HepG2 (cell line): ENCODE measurements at regions not wholly inside any gene's neighbourhood (a gene's known extent, or its start where the extent isn't known, plus 50 kb on each side); places are given as distances from the start of the nearest gene placed in this dataset.
"Not testable (repeated sequence)": the region's sequence is repeated elsewhere in the genome, so short reads cannot be mapped to it uniquely, and the experiment has no call there.

Experiments used
- CREB1 ChIP-seq, 2 experiments: fragments of 450-650 bp in 1 of 2; IDR thresholded peaks; 2 replicates each; pipeline ENCODE4 v1.6.1; 2016 to 2017; ENCODE audit warnings: control low read depth in 1 of 2, mild to moderate bottlenecking in 1 of 2, missing compliant biosample characterization in 1 of 2, missing genetic modification characterization in 1 of 2
- FOXC1 ChIP-seq: sonication (generic); formaldehyde crosslinking; IDR thresholded peaks from 2 replicates; pipeline ENCODE4 v1.8.0; 2022; ENCODE audit warnings: mild to moderate bottlenecking, missing genetic modification reagents, borderline replicate concordance
- ZBTB7A ChIP-seq: sonication (generic); formaldehyde crosslinking; IDR thresholded peaks from 2 replicates; pipeline ENCODE4 v1.8.0; 2022; ENCODE audit warnings: mild to moderate bottlenecking, missing genetic modification reagents

DNA sequence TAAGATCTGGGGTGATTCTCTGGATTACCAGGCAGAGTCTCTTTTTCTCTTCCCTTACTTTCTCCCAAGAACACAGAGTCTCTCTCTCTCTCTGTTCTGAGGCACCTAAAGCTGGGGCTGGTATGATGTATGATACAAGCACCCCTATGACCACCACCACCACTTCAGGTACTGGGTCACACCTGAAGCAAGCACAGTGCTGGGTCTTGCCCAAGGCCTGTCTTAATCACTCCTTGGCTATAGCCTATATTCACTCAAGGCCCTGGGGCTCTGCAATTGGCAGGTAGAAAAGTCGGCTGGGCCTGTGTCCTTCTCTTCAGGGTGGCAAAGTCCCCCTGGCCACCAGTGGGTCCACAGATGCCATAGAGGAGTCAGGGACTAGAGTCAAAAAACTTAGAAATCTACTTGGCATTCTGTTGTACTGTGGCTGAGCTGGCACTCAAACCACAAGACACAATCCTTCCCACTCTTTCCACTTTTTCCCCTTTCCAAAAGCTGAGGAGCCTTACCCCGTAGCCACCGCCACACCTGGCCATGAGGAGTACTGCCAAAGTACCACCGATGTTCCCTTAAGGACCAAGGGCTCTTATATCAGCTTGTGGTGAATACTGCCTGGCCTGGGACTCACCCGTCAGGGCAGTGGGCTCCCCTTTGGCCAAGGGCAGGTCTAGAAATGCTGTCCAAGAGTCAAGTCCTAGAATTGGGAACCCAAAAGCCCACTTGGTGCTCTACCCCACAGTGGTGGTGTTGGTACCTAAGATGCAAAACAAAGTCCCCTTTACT, 159.2 kb downstream of the POTEM start:
- TF ChIP-seq ZBTB7A (CRISPR knock-in tag); FOXC1 (CRISPR knock-in tag); CREB1 (IDR thresholded peaks at IDR 0.05); CREB1 (CRISPR knock-in tag; IDR thresholded peaks at IDR 0.05): not testable (repeated sequence)
